IMR-90 (cell line): ENCODE measurements at regions not wholly inside any gene's neighbourhood (a gene's known extent, or its start where the extent isn't known, plus 50 kb on each side); places are given as distances from the start of the nearest gene placed in this dataset.

Experiments
- ATAC-seq: fragments of 200-7000 bp; cut with Tn5 transposase; 2 replicates; pipeline ENCODE4 v1.9.1; 2020; ENCODE audit warnings: low read depth, mild to moderate bottlenecking, moderate library complexity
- BruUV-seq: library from RNA; stranded (reverse); fragments of 400-500 nt; replicated peaks from 2 replicates; lab custom pipeline; 2021; lab: Mats Ljungman, UMichigan
- CTCF ChIA-PET: fragments of 300-600 bp; formaldehyde crosslinking; extraction: SDS; loops from one replicate; lab custom pipeline; 2021; ENCODE audit warnings: antibody characterized with exemption; lab: Yijun Ruan, JAX
- POLR2A ChIA-PET: fragments of 300-600 bp; sonication (Branson Sonifier 250); formaldehyde crosslinking; loops from one replicate; lab custom pipeline; 2022; ENCODE audit warnings: antibody characterized with exemption; ENCODE audit not compliant: unreplicated experiment; lab: Charles Lee
- DNase-seq: peaks from one replicate; pipeline ENCODE4 v3.0.0; 2013
- H2AFZ ChIP-seq: replicated peaks from 2 replicates; pipeline ENCODE3; 2013; ENCODE audit warnings: low read length, mild to moderate bottlenecking; ENCODE audit not compliant: poor library complexity
- H2AK5ac ChIP-seq: 2 replicates; pipeline ENCODE4 v1.6.1; 2013; ENCODE audit warnings: low read depth, low read length, inconsistent platforms
- H2AK9ac ChIP-seq: replicated peaks from 2 replicates; pipeline ENCODE3; 2013; ENCODE audit warnings: mild to moderate bottlenecking, low read depth, low read length, moderate library complexity; ENCODE audit not compliant: poor library complexity
- H2BK120ac ChIP-seq: 2 replicates; pipeline ENCODE4 v1.6.1; 2013; ENCODE audit warnings: low read depth, low read length, inconsistent platforms
- H2BK15ac ChIP-seq: 3 replicates; pipeline ENCODE4 v1.6.1; 2013; ENCODE audit warnings: low read depth, low read length, inconsistent platforms
- H2BK20ac ChIP-seq: 2 replicates; pipeline ENCODE4 v1.6.1; 2013; ENCODE audit warnings: low read depth, mild to moderate bottlenecking, inconsistent platforms, low read length, moderate library complexity
- H2BK5ac ChIP-seq: 2 replicates; pipeline ENCODE4 v1.6.1; 2013; ENCODE audit warnings: mild to moderate bottlenecking, low read depth, low read length, inconsistent platforms; ENCODE audit not compliant: poor library complexity, severe bottlenecking
- H3K14ac ChIP-seq: replicated peaks from 2 replicates; pipeline ENCODE4 v1.6.1; 2013; ENCODE audit warnings: low read depth, low read length, inconsistent platforms
- H3K18ac ChIP-seq: 2 replicates; pipeline ENCODE4 v1.6.1; 2013; ENCODE audit warnings: low read depth, low read length, control low read depth
- H3K23ac ChIP-seq: 2 replicates; pipeline ENCODE4 v1.6.1; 2013; ENCODE audit warnings: low read depth, low read length, inconsistent platforms
- H3K27ac ChIP-seq: 2 replicates; pipeline ENCODE4 v1.5.1; 2013; ENCODE audit warnings: mild to moderate bottlenecking, control low read depth, low read length; ENCODE audit not compliant: insufficient read depth
- H3K27me3 ChIP-seq: 2 replicates; pipeline ENCODE4 v1.6.1; 2013; ENCODE audit warnings: low read length; ENCODE audit not compliant: control insufficient read depth, insufficient read depth
- H3K36me3 ChIP-seq: 2 replicates; pipeline ENCODE4 v1.6.1; 2013; ENCODE audit warnings: low read length, mixed read lengths; ENCODE audit not compliant: control insufficient read depth, insufficient read depth
- H3K4ac ChIP-seq: 2 replicates; pipeline ENCODE4 v1.6.1; 2013; ENCODE audit warnings: low read depth, low read length, inconsistent platforms
- H3K4me1 ChIP-seq: 2 replicates; pipeline ENCODE4 v1.6.1; 2013; ENCODE audit warnings: low read length, mixed read lengths; ENCODE audit not compliant: control insufficient read depth, insufficient read depth
- H3K4me2 ChIP-seq: 2 replicates; pipeline ENCODE4 v1.6.1; 2013; ENCODE audit warnings: low read depth, mild to moderate bottlenecking, control low read depth, low read length, moderate library complexity
- H3K4me3 ChIP-seq: 2 replicates; pipeline ENCODE4 v1.5.1; 2013; ENCODE audit warnings: low read depth, mild to moderate bottlenecking, control low read depth, low read length, moderate library complexity; ENCODE audit not compliant: insufficient read depth
- H3K56ac ChIP-seq: 2 replicates; pipeline ENCODE4 v1.6.1; 2013; ENCODE audit warnings: low read length, inconsistent platforms; ENCODE audit not compliant: insufficient read depth; ENCODE audit errors: extremely low read depth
- H3K79me1 ChIP-seq, 2 experiments: 2 replicates each; pipeline ENCODE4 v1.6.1; 2013; ENCODE audit warnings: low read length in 2 of 2, inconsistent platforms in 1 of 2, low read depth in 1 of 2
- H3K9ac ChIP-seq: 2 replicates; pipeline ENCODE4 v1.6.1; 2013; ENCODE audit warnings: low read depth, low read length, control low read depth
- H3K9me1 ChIP-seq: 2 replicates; pipeline ENCODE4 v1.6.1; 2013; ENCODE audit warnings: low read length, inconsistent platforms; ENCODE audit not compliant: insufficient read depth
- H3K9me3 ChIP-seq: 2 replicates; pipeline ENCODE4 v1.6.1; 2013; ENCODE audit warnings: low read length; ENCODE audit not compliant: control insufficient read depth, insufficient read depth
- H4K20me1 ChIP-seq: 2 replicates; pipeline ENCODE4 v1.6.1; 2013; ENCODE audit warnings: low read length, inconsistent platforms; ENCODE audit not compliant: insufficient read depth
- H4K5ac ChIP-seq: 2 replicates; pipeline ENCODE4 v1.6.1; 2013; ENCODE audit warnings: mild to moderate bottlenecking, low read depth, low read length, control low read depth
- H4K8ac ChIP-seq, 2 experiments: 2 replicates each; pipeline ENCODE4 v1.6.1; 2013; ENCODE audit warnings: low read depth in 2 of 2, low read length in 2 of 2, control low read depth in 1 of 2, inconsistent platforms in 1 of 2
- H4K91ac ChIP-seq: 2 replicates; pipeline ENCODE4 v1.6.1; 2013; ENCODE audit warnings: low read depth, low read length, inconsistent platforms; ENCODE audit not compliant: insufficient read depth
- BHLHE40 ChIP-seq: fragments of 150-350 bp; IDR thresholded peaks from 2 replicates; pipeline ENCODE4 v1.6.1; 2016; ENCODE audit warnings: mild to moderate bottlenecking, low read depth, low read length
- CTCF ChIP-seq: conservative IDR thresholded peaks from 2 replicates; pipeline ENCODE4 v1.5.1; 2012; ENCODE audit warnings: mild to moderate bottlenecking, low read depth, low read length, improper control_type of control experiment
- MAFK ChIP-seq: IDR thresholded peaks from 2 replicates; pipeline ENCODE4 v1.6.1; 2012; ENCODE audit warnings: low read depth, low read length, improper control_type of control experiment
- MXI1 ChIP-seq: IDR thresholded peaks from 2 replicates; pipeline ENCODE4 v1.6.1; 2012; ENCODE audit warnings: low read depth, mild to moderate bottlenecking, low read length, moderate library complexity, borderline replicate concordance
- NFE2L2 ChIP-seq: fragments of 150-350 bp; IDR thresholded peaks from 2 replicates; pipeline ENCODE4 v1.6.1; 2016; ENCODE audit warnings: low read depth, mild to moderate bottlenecking, low read length
- RAD21 ChIP-seq: IDR thresholded peaks from 2 replicates; pipeline ENCODE4 v1.6.1; 2012; ENCODE audit warnings: low read length, improper control_type of control experiment
- SMC3 ChIP-seq: fragments of 150-350 bp; IDR thresholded peaks from 2 replicates; pipeline ENCODE4 v1.6.1; 2016; ENCODE audit warnings: low read depth, mild to moderate bottlenecking, antibody characterized with exemption, low read length, moderate library complexity
- WGBS, 2 experiments: methylation state at CpG; one replicate each; pipeline versions ENCODE4 v1.1.5 to v1.1.7; 2013; ENCODE audit warnings: missing lambda C conversion rate in 2 of 2; ENCODE audit not compliant: insufficient read length in 1 of 2; ENCODE audit errors: extremely low coverage in 2 of 2; 5-methylcytosine and 5-hydroxymethylcytosine counted together
- dilution Hi-C: fragments of 300-500 bp; cut with HindIII; formaldehyde crosslinking; loops from one replicate; pipeline ENCODE4 v1.14.3; 2018; ENCODE audit warnings: low sequenced_read_pairs; ENCODE audit not compliant: unreplicated experiment
- in situ Hi-C: fragments of 300-500 bp; cut with MboI; formaldehyde crosslinking; loops from 3 replicates; pipeline ENCODE4 v1.14.3; 2019; ENCODE audit warnings: low sequenced_read_pairs, inconsistent platforms, mixed read lengths
- intact Hi-C: fragments of 100-400 bp; cut with micrococcal nuclease; formaldehyde crosslinking; loops from 2 replicates; pipeline ENCODE4 v1.10.0; 2022
- TF ChIP-seq, protein P1 (sequence below): fragments of 150-350 bp; IDR thresholded peaks from 2 replicates; pipeline ENCODE4 v1.6.1; 2016; ENCODE audit warnings: low read depth, mild to moderate bottlenecking, low read length, moderate library complexity, borderline replicate concordance

DNA sequence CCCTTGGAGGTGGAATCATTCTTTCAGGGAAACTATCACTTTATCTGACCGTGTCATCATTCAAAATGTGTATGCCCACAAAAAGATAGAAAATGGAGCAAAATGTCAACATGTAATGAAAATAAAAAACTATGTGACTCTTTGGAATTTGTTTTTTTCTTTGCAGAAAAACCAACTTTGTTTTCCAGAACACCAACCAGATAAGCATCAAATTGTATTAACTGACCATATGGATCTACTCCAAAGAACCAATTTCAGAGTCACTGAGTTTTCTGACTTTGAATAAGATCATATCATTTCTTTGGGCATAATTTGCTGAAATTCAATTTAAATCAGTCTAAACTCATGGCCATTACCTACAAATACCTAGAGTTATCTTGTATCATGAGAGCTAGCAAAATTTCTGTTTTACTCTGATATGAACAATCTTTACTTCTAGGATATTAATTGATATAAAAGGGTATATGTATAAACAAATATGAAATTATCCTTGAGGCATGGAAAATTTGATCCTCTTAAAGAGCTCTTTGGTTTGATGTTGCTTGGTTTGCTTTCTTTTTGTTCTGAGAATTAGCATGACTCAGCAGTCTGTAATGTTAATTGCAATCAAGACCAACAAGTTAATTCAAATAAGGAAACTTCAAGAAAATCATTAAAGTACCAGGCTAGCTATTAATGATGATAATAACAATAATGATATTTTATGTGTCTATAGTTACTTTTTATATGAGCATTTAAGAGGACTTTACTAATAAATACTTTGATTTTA, 444.4 kb upstream of the MARCKS start:
- Histone ChIP-seq H2AK9ac (no peak overlapping the region), H3K27ac (no peak overlapping the region), H3K4me1 (peaks cover 4% of the 10 kb centered on the region; the same call in 1 of the 2 replicates), H4K8ac (no peak overlapping the region; a peak in 1 of 4 replicates), H3K18ac (no peak overlapping the region), H3K27me3 (no peaks in the 10 kb centered on the region), H2BK120ac (peak overlapping the region; percentile 63), H3K56ac (no peak overlapping the region), H3K14ac (no peak overlapping the region; the same call in 1 of the 2 replicates), H3K4me2 (no peak overlapping the region), H2BK20ac (no peak overlapping the region; the same call in 1 of the 2 replicates), H4K5ac (no peak overlapping the region), H3K9ac (no peak overlapping the region), H3K4ac (no peak overlapping the region), H2AK5ac (no peak overlapping the region), H2AFZ (no peak overlapping the region), H4K91ac (no peak overlapping the region), H3K4me3 (no peak overlapping the region), H3K23ac (peak overlapping the region; percentile 51; the same call in 1 of the 2 replicates), H3K36me3 (no peaks in the 10 kb centered on the region), H2BK5ac (peak overlapping the region; percentile 58), H3K9me3 (no peaks in the 10 kb centered on the region), H4K20me1 (no peaks in the 10 kb centered on the region), H3K9me1 (no peaks in the 10 kb centered on the region; the same call in none of the 2 replicates), H2BK15ac (peak overlapping the region; percentile 2; the same call in 1 of the 3 replicates), H3K79me1 (no peaks in the 10 kb centered on the region)
- TF ChIP-seq SMC3 (no peak), CTCF (no peak), MXI1 (no peak), MAFK (peak; percentile 89), RAD21 (no peak), NFE2L2 (peak; percentile 96), BHLHE40 (no peak)
- TF ChIP-seq, protein P1, sequence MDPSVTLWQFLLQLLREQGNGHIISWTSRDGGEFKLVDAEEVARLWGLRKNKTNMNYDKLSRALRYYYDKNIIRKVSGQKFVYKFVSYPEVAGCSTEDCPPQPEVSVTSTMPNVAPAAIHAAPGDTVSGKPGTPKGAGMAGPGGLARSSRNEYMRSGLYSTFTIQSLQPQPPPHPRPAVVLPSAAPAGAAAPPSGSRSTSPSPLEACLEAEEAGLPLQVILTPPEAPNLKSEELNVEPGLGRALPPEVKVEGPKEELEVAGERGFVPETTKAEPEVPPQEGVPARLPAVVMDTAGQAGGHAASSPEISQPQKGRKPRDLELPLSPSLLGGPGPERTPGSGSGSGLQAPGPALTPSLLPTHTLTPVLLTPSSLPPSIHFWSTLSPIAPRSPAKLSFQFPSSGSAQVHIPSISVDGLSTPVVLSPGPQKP, result no peak
- in situ Hi-C loops, result loop anchor here (10.0 kb wide), 1 partner anchor 442 kb away; the partner anchor contains the start of gene MARCKS
- dilution Hi-C loops, result no loop called here
- DNase-seq, result no peak
- ATAC-seq, result no peak
- WGBS, 2 experiments, result no CpG with 5 or more reads among the region's 1 CpG
- no TSS peak for BruUV-seq
- ChIA-PET CTCF (interaction anchor here (0.9 kb wide), 1 partner anchor 14 kb away, joined by 3 read pairs; no protein-coding TSS in a partner anchor), POLR2A (no interaction called here)
- intact Hi-C loops, result loop anchor here (10.0 kb wide), 2 partner anchors 528 to 628 kb away; no protein-coding TSS in a partner anchor
